ENCODE measurements at regions not wholly inside any gene's neighbourhood (a gene's known extent, or its start where the extent isn't known, plus 50 kb on each side); places are given as distances from the start of the nearest gene placed in this dataset.

- TF ChIP-seq EZH2phosphoT487 (IDR thresholded peaks at IDR 0.05; ENCODE audit: borderline replicate concordance) (no peak), CTCF (conservative IDR thresholded peaks at IDR 0.05; ENCODE audit: low read length) (no peak)
- Histone ChIP-seq H3K9ac (ENCODE audit: low read depth, low read length, poor library complexity, severe bottlenecking) (no peak overlapping the region), H3K4me1 (ENCODE audit: insufficient read depth, low read length, poor library complexity, severe bottlenecking) (no peaks in the 10 kb centered on the region), H3F3A (ENCODE audit: low read depth) (no peaks in the 10 kb centered on the region), H3K4me3 (ENCODE audit: low read length, poor library complexity, severe bottlenecking) (no peak overlapping the region), H3K4me2 (ENCODE audit: low read depth, low read length, poor library complexity, severe bottlenecking) (no peak overlapping the region), H2AFZ (ENCODE audit: low read length) (no peak overlapping the region), H4K20me1 (ENCODE audit: insufficient read depth, low read length, poor library complexity, severe bottlenecking) (no peaks in the 10 kb centered on the region), H3K9me3 (ENCODE audit: insufficient read depth, low read depth, low read length) (no peaks in the 10 kb centered on the region), H3K79me2 (ENCODE audit: insufficient read depth, low read length) (no peaks in the 10 kb centered on the region), H3K36me3 (ENCODE audit: insufficient read depth, low read length) (no peaks in the 10 kb centered on the region), H3K9me2 (replicated peaks; ENCODE audit: low read depth, low read length) (no peaks in the 10 kb centered on the region), H3K27me3 (ENCODE audit: insufficient read depth, low read length, poor library complexity, severe bottlenecking) (no peaks in the 10 kb centered on the region)
Measured at GRCh38 chr5:144638787-144639186, 468.1 kb downstream of the KCTD16 start.

GRCh38 chr5:144634138-144634537 is 463.5 kb downstream of the KCTD16 start:
- Histone ChIP-seq H3K79me2 (ENCODE audit: insufficient read depth, low read length) (no peaks in the 10 kb centered on the region), H3K9me3 (ENCODE audit: insufficient read depth, low read depth, low read length) (no peaks in the 10 kb centered on the region; the same call in 1 of the 2 replicates), H2AFZ (ENCODE audit: low read length) (no peak overlapping the region), H4K20me1 (ENCODE audit: insufficient read depth, low read length, poor library complexity, severe bottlenecking) (no peaks in the 10 kb centered on the region), H3K27me3 (ENCODE audit: insufficient read depth, low read length, poor library complexity, severe bottlenecking) (no peaks in the 10 kb centered on the region), H3K9ac (ENCODE audit: low read depth, low read length, poor library complexity, severe bottlenecking) (no peak overlapping the region), H3K4me3 (ENCODE audit: low read length, poor library complexity, severe bottlenecking) (no peak overlapping the region), H3K36me3 (ENCODE audit: insufficient read depth, low read length) (no peaks in the 10 kb centered on the region), H3K4me2 (ENCODE audit: low read depth, low read length, poor library complexity, severe bottlenecking) (no peak overlapping the region), H3K9me2 (replicated peaks; ENCODE audit: low read depth, low read length) (no peaks in the 10 kb centered on the region), H3K4me1 (ENCODE audit: insufficient read depth, low read length, poor library complexity, severe bottlenecking) (no peaks in the 10 kb centered on the region), H3F3A (ENCODE audit: low read depth) (no peaks in the 10 kb centered on the region)
- TF ChIP-seq CTCF (conservative IDR thresholded peaks at IDR 0.05; ENCODE audit: low read length): no peak
- TF ChIP-seq EZH2phosphoT487 (IDR thresholded peaks at IDR 0.05; ENCODE audit: borderline replicate concordance): no peak

- H2AFZ ChIP-seq (ENCODE audit: low read length): no peak overlapping the region
- no peaks in the 10 kb centered on the region for H4K20me1 ChIP-seq (ENCODE audit: insufficient read depth, low read length, poor library complexity, severe bottlenecking)
- no peaks in the 10 kb centered on the region for H3K9me2 ChIP-seq (replicated peaks; ENCODE audit: low read depth, low read length)
- no peak overlapping the region for H3K4me2 ChIP-seq (ENCODE audit: low read depth, low read length, poor library complexity, severe bottlenecking)
- H3K36me3 ChIP-seq (ENCODE audit: insufficient read depth, low read length): no peaks in the 10 kb centered on the region
- no peak for TF ChIP-seq CTCF (conservative IDR thresholded peaks at IDR 0.05; ENCODE audit: low read length)
- no peak for TF ChIP-seq EZH2phosphoT487 (IDR thresholded peaks at IDR 0.05; ENCODE audit: borderline replicate concordance)
- H3K9me3 ChIP-seq (ENCODE audit: insufficient read depth, low read depth, low read length): no peaks in the 10 kb centered on the region
- H3K9ac ChIP-seq (ENCODE audit: low read depth, low read length, poor library complexity, severe bottlenecking): no peak overlapping the region
- H3K27me3 ChIP-seq (ENCODE audit: insufficient read depth, low read length, poor library complexity, severe bottlenecking): no peaks in the 10 kb centered on the region
- H3K4me1 ChIP-seq (ENCODE audit: insufficient read depth, low read length, poor library complexity, severe bottlenecking): no peaks in the 10 kb centered on the region
- no peaks in the 10 kb centered on the region for H3F3A ChIP-seq (ENCODE audit: low read depth)
- no peak overlapping the region for H3K4me3 ChIP-seq (ENCODE audit: low read length, poor library complexity, severe bottlenecking)
- H3K79me2 ChIP-seq (ENCODE audit: insufficient read depth, low read length): no peaks in the 10 kb centered on the region
Measured at GRCh38 chr5:144598451-144599068, 427.9 kb downstream of the KCTD16 start.
